ENCODE measurements at regions not wholly inside any gene's neighbourhood (a gene's known extent, or its start where the extent isn't known, plus 50 kb on each side); places are given as distances from the start of the nearest gene placed in this dataset.

GRCh38 chr7:114007386-114007785 is 88.6 kb upstream of the PPP1R3A start:
- H3K36me3 Mint-ChIP-seq (ENCODE audit: insufficient read depth in 1 of 3, low read depth in 3 of 3) = peaks cover 0 to 3% (median under 1%) of the 10 kb centered on the region in 3 experiments; a peak in 1 of 7 replicates
- Histone ChIP-seq H2BK20ac (ENCODE audit: low read depth, low read length, poor library complexity, severe bottlenecking) (no peak overlapping the region), H3T11ph (ENCODE audit: low read length) (no peak overlapping the region), H3K18ac (ENCODE audit: insufficient read length, low read depth, low read length) (no peak overlapping the region), H2BK5ac (ENCODE audit: insufficient read length, low read length) (no peak overlapping the region), H3K23ac (ENCODE audit: insufficient read length, low read depth, low read length) (no peak overlapping the region), H3K27me3 (ENCODE audit: insufficient read depth, low read length) (no peaks in the 10 kb centered on the region), H3K9me3 (ENCODE audit: control insufficient read depth, low read depth, low read length) (no peaks in the 10 kb centered on the region), H3K4ac (ENCODE audit: low read depth, low read length) (no peak overlapping the region), H3K14ac (ENCODE audit: insufficient read depth, low read length) (no peak overlapping the region), H4K91ac (ENCODE audit: insufficient read length, low read depth, low read length) (no peak overlapping the region), H2BK120ac (ENCODE audit: low read depth, low read length, poor library complexity, severe bottlenecking) (no peak overlapping the region), H4K20me1 (ENCODE audit: control insufficient read depth, insufficient read depth, insufficient read length) (no peaks in the 10 kb centered on the region), H3K23me2 (ENCODE audit: insufficient read length, low read depth, low read length, poor library complexity, severe bottlenecking) (no peaks in the 10 kb centered on the region), H3K9ac (ENCODE audit: extremely low read depth, insufficient read length, low read length) (no peak overlapping the region), H4K8ac (replicated peaks; ENCODE audit: insufficient read length, low read depth, low read length) (no peak overlapping the region), H2AK5ac (ENCODE audit: insufficient read length, low read length) (no peak overlapping the region), H3K56ac (ENCODE audit: insufficient read length, low read depth, low read length) (no peak overlapping the region), H4K5ac (ENCODE audit: insufficient read length, low read depth, low read length) (no peak overlapping the region), H3K79me2 (ENCODE audit: insufficient read depth, low read length) (no peaks in the 10 kb centered on the region), H2BK15ac (ENCODE audit: low read depth, low read length) (no peak overlapping the region), H3K27ac (ENCODE audit: insufficient read length, low read depth, low read length) (no peak overlapping the region), H2BK12ac (ENCODE audit: insufficient read length, low read depth, low read length) (no peak overlapping the region), H3K4me2 (ENCODE audit: insufficient read depth, insufficient read length, low read length) (no peak overlapping the region), H3K79me1 (ENCODE audit: insufficient read depth, low read depth, low read length, poor library complexity, severe bottlenecking) (no peaks in the 10 kb centered on the region), H3K4me1 (ENCODE audit: insufficient read depth, low read length) (no peaks in the 10 kb centered on the region), H2AFZ (ENCODE audit: low read length) (no peak overlapping the region)
- H3K4me3 Mint-ChIP-seq = no peak overlapping the region
- no CpG with 5 or more reads among the region's 2 CpGs for WGBS (ENCODE audit: extremely low coverage, insufficient read length, low lambda C conversion rate)
- H3K27ac Mint-ChIP-seq = no peak overlapping the region
- H3K9me3 Mint-ChIP-seq = peaks cover 3 to 10% of the 10 kb centered on the region in 2 experiments; a peak in 4 of 5 replicates
- no peak for DNase-seq
- H3K4me1 Mint-ChIP-seq = no peaks in the 10 kb centered on the region
- 0 out of 2 replicates have a peak, but pooled peaks cover 1% of the 10 kb centered on the region for H3K27me3 Mint-ChIP-seq (ENCODE audit: low read depth)
- no peak for TF ChIP-seq CTCF (conservative IDR thresholded peaks at IDR 0.05)
